GM23248 (cell line): ENCODE measurements at regions not wholly inside any gene's neighbourhood (a gene's known extent, or its start where the extent isn't known, plus 50 kb on each side); places are given as distances from the start of the nearest gene placed in this dataset.

Experiments used
- DNase-seq: peaks from one replicate; pipeline ENCODE4 v3.0.0-alpha.2; 2015
- H2AFZ ChIP-seq: fragments of 200-600 bp; sonication (generic); 2 replicates; pipeline ENCODE4 v1.6.1; 2016; ENCODE audit warnings: antibody characterized with exemption
- H3F3A ChIP-seq: fragments of 200-600 bp; sonication (generic); 2 replicates; pipeline ENCODE4 v1.6.1; 2016; ENCODE audit warnings: mild to moderate bottlenecking, antibody characterized with exemption, mixed run types; ENCODE audit not compliant: insufficient read depth
- H3K27ac ChIP-seq: fragments of 200-600 bp; sonication (generic); 2 replicates; pipeline ENCODE4 v1.5.1; 2016; ENCODE audit warnings: mild to moderate bottlenecking
- H3K27me3 ChIP-seq: fragments of 200-600 bp; sonication (generic); replicated peaks from 2 replicates; pipeline ENCODE4 v1.6.1; 2016; ENCODE audit warnings: mild to moderate bottlenecking; ENCODE audit not compliant: insufficient read depth
- H3K36me3 ChIP-seq: fragments of 200-600 bp; sonication (generic); 2 replicates; pipeline ENCODE4 v1.6.1; 2016; ENCODE audit warnings: low read depth, mild to moderate bottlenecking
- H3K4me1 ChIP-seq: fragments of 200-600 bp; sonication (generic); 2 replicates; pipeline ENCODE4 v1.6.1; 2016; ENCODE audit warnings: mild to moderate bottlenecking; ENCODE audit not compliant: insufficient read depth
- H3K4me2 ChIP-seq: fragments of 200-600 bp; sonication (generic); one replicate; pipeline ENCODE4 v1.6.1; 2016; ENCODE audit warnings: mild to moderate bottlenecking; ENCODE audit not compliant: unreplicated experiment
- H3K4me3 ChIP-seq: fragments of 200-600 bp; sonication (generic); 2 replicates; pipeline ENCODE4 v1.5.1; 2016; ENCODE audit warnings: mild to moderate bottlenecking
- H3K79me2 ChIP-seq: fragments of 200-600 bp; sonication (generic); 2 replicates; pipeline ENCODE4 v1.6.1; 2016; ENCODE audit warnings: mild to moderate bottlenecking; ENCODE audit not compliant: insufficient read depth
- H3K9ac ChIP-seq: fragments of 200-600 bp; sonication (generic); 2 replicates; pipeline ENCODE4 v1.6.1; 2016; ENCODE audit warnings: mild to moderate bottlenecking
- H3K9me2 ChIP-seq: fragments of 200-600 bp; sonication (generic); 2 replicates; pipeline ENCODE4 v1.6.1; 2016; ENCODE audit warnings: mixed run types, mild to moderate bottlenecking, moderate library complexity; ENCODE audit not compliant: insufficient read depth
- H3K9me3 ChIP-seq: fragments of 200-600 bp; sonication (generic); one replicate; pipeline ENCODE4 v1.6.1; 2017; ENCODE audit warnings: low read depth
- H4K20me1 ChIP-seq: fragments of 200-600 bp; sonication (generic); 2 replicates; pipeline ENCODE4 v1.6.0; 2016; ENCODE audit not compliant: insufficient read depth
- EZH2 ChIP-seq: fragments of 200-600 bp; sonication (generic); IDR thresholded peaks from 2 replicates; pipeline ENCODE4 v1.6.1; 2018; ENCODE audit warnings: antibody characterized with exemption, mild to moderate bottlenecking; ENCODE audit not compliant: insufficient read depth, poor library complexity, severe bottlenecking
- EZH2phosphoT487 ChIP-seq: fragments of 200-600 bp; sonication (generic); IDR thresholded peaks from 2 replicates; pipeline ENCODE4 v1.6.1; 2018; ENCODE audit warnings: antibody characterized with exemption, moderate library complexity, mild to moderate bottlenecking, low read depth; ENCODE audit not compliant: insufficient read depth
- WGBS, 2 experiments: methylation state at CpG; one replicate each; pipeline ENCODE4 v1.1.6; 2015 to 2017; ENCODE audit warnings: low lambda C conversion rate in 2 of 2, low coverage in 1 of 2; ENCODE audit errors: missing lambda C conversion rate in 2 of 2; 5-methylcytosine and 5-hydroxymethylcytosine counted together
- in situ Hi-C: fragments of 300-500 bp; cut with MboI; formaldehyde crosslinking; loops from 2 replicates; pipeline ENCODE4 v1.15.0; 2020

DNA sequence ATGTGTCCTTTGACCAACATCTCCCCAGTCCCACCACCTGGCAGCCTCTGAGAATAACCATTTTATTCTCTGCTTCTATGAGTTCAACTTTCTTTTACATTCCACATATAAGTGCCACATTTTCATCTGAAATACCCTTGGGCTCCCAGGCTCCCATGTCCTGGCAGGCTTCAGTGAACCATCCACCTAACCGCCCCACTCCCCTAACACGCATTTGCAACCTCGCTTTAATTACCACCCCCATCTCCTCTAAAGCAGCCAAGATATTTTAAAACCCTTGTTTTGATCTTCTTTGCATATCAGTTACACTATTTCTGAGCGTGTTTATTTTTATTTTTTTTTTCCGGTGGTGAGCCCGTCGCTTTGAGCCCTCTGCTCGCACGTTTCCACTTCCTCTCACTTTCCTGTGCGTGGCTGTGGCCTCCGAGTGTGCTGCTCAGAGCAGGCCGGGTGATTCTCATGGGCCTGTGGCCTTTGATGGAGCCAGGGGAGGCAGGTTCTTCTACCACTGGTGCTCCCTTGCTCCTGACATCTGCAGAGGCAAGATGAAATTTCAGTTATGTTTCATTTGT lies 195.4 kb upstream of the LPP start:
- Histone ChIP-seq H3K27ac (no peak overlapping the region), H3K79me2 (no peaks in the 10 kb centered on the region), H3K9ac (no peak overlapping the region), H2AFZ (no peak overlapping the region), H3K9me2 (no peaks in the 10 kb centered on the region), H3F3A (peaks cover 29% of the 10 kb centered on the region), H3K4me2 (no peak overlapping the region), H3K9me3 (no peaks in the 10 kb centered on the region), H3K36me3 (no peaks in the 10 kb centered on the region), H3K27me3 (no peaks in the 10 kb centered on the region), H3K4me1 (peaks cover 30% of the 10 kb centered on the region), H3K4me3 (no peak overlapping the region), H4K20me1 (no peaks in the 10 kb centered on the region)
- DNase-seq = no peak
- in situ Hi-C loops = loop anchor here (25.0 kb wide), 1 partner anchor 196 kb away; no protein-coding TSS in a partner anchor
- 93 to 94% methylated on average over 12 of the region's 12 CpGs for WGBS, 2 experiments
- TF ChIP-seq EZH2 = no peak
- no peak for TF ChIP-seq EZH2phosphoT487

- no peak overlapping the region for H3K9ac ChIP-seq
- H3F3A ChIP-seq = peaks cover 16% of the 10 kb centered on the region
- no peaks in the 10 kb centered on the region for H3K9me3 ChIP-seq
- no peaks in the 10 kb centered on the region for H3K79me2 ChIP-seq
- H4K20me1 ChIP-seq = no peaks in the 10 kb centered on the region
- no peak overlapping the region for H3K4me2 ChIP-seq
- no peaks in the 10 kb centered on the region for H3K36me3 ChIP-seq
- in situ Hi-C loops = loop anchor here (25.0 kb wide), 1 partner anchor 199 kb away; no protein-coding TSS in a partner anchor
- H3K4me3 ChIP-seq = no peak overlapping the region
- TF ChIP-seq EZH2 (no peak), EZH2phosphoT487 (no peak)
- no peak overlapping the region for H3K27ac ChIP-seq
- H3K27me3 ChIP-seq = no peaks in the 10 kb centered on the region
- DNase-seq = peak; percentile 70
- no peaks in the 10 kb centered on the region for H3K9me2 ChIP-seq
- no peak overlapping the region for H2AFZ ChIP-seq
- WGBS, 2 experiments = 29 to 32% methylated on average over 2 of the region's 2 CpGs
- H3K4me1 ChIP-seq = peaks cover 15% of the 10 kb centered on the region
Measured at GRCh38 chr3:187960820-187961219, 193.1 kb upstream of the LPP start.

DNA sequence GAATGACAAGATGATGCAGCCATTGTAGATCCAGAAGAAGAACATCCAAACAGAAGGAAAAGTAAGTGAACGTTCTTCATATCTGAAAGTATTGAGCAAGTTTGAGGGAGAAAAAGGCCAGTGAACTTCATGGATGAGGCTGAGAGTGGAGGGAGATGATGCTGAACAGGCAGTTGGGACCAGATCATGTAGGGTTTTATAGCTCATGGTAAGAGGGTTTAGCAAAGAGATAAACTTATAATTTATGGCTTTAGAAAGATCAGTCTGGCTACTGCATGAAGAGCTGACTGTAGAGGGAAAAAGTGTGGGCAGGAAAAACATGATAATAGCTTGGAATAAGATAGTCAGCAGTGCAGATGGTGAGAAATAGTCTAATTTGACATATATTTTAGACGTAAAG lies 192.6 kb upstream of the LPP start:
- TF ChIP-seq EZH2phosphoT487 (no peak), EZH2 (no peak)
- Histone ChIP-seq H3K27me3 (no peaks in the 10 kb centered on the region), H3K9me2 (no peaks in the 10 kb centered on the region), H3K27ac (no peak overlapping the region), H2AFZ (no peak overlapping the region), H3K4me1 (0 out of 2 replicates have a peak, but pooled peaks cover 12% of the 10 kb centered on the region), H3K79me2 (no peaks in the 10 kb centered on the region), H3K9ac (no peak overlapping the region), H3K36me3 (no peaks in the 10 kb centered on the region), H3K4me3 (no peak overlapping the region), H3K9me3 (no peaks in the 10 kb centered on the region), H3K4me2 (no peak overlapping the region), H3F3A (peaks cover 12% of the 10 kb centered on the region; the same call in 1 of the 2 replicates), H4K20me1 (no peaks in the 10 kb centered on the region)
- in situ Hi-C loops = loop anchor here (25.0 kb wide), 1 partner anchor 199 kb away; no protein-coding TSS in a partner anchor
- 85 to 86% methylated on average over 2 of the region's 2 CpGs for WGBS, 2 experiments
- no peak for DNase-seq

GRCh38 chr3:187963003-187963676 lies 190.8 kb upstream of the LPP start:
- H3K79me2 ChIP-seq = no peaks in the 10 kb centered on the region
- H2AFZ ChIP-seq = no peak overlapping the region
- H3K27me3 ChIP-seq = no peaks in the 10 kb centered on the region
- H3K9ac ChIP-seq = no peak overlapping the region
- H3K4me1 ChIP-seq = peaks cover 15% of the 10 kb centered on the region
- H3K36me3 ChIP-seq = no peaks in the 10 kb centered on the region
- DNase-seq = no peak
- H3K9me2 ChIP-seq = no peaks in the 10 kb centered on the region
- 0 out of 2 replicates have a peak overlapping the region, but pooled peaks have one; percentile 6 for H3K27ac ChIP-seq
- H3K4me2 ChIP-seq = no peak overlapping the region
- H3K4me3 ChIP-seq = no peak overlapping the region
- no peak for TF ChIP-seq EZH2phosphoT487
- no peak for TF ChIP-seq EZH2
- in situ Hi-C loops = loop anchor here (25.0 kb wide), 1 partner anchor 201 kb away; no protein-coding TSS in a partner anchor
- peaks cover 12% of the 10 kb centered on the region; the same call in 1 of the 2 replicates for H3F3A ChIP-seq
- H3K9me3 ChIP-seq = no peaks in the 10 kb centered on the region
- H4K20me1 ChIP-seq = no peaks in the 10 kb centered on the region
- 82 to 89% methylated on average over 5 of the region's 5 CpGs for WGBS, 2 experiments
